OCI-LY1 (cell line): ENCODE measurements at regions not wholly inside any gene's neighbourhood (a gene's known extent, or its start where the extent isn't known, plus 50 kb on each side); places are given as distances from the start of the nearest gene placed in this dataset.

Experiments used
- H2AFZ ChIP-seq: fragments of 200-600 bp; sonication (generic), shearing (Covaris generic); 2 replicates; pipeline ENCODE4 v1.6.0; 2014; ENCODE audit warnings: antibody characterized with exemption, mild to moderate bottlenecking, low read length
- H3F3A ChIP-seq: fragments of 200-600 bp; sonication (generic), shearing (Covaris generic); 2 replicates; pipeline ENCODE4 v1.6.0; 2014; ENCODE audit warnings: mild to moderate bottlenecking, antibody characterized with exemption, low read length, moderate library complexity; ENCODE audit not compliant: insufficient read depth
- H3K27ac ChIP-seq: fragments of 200-600 bp; sonication (generic); 2 replicates; pipeline ENCODE4 v1.5.1; 2014; ENCODE audit warnings: low read length, mixed run types, mild to moderate bottlenecking, low read depth; ENCODE audit not compliant: poor library complexity, severe bottlenecking
- H3K27me3 ChIP-seq: fragments of 200-600 bp; sonication (generic); 2 replicates; pipeline ENCODE4 v1.6.0; 2014; ENCODE audit warnings: antibody characterized with exemption, mild to moderate bottlenecking, low read length, moderate library complexity; ENCODE audit not compliant: insufficient read depth
- H3K36me3 ChIP-seq: fragments of 200-600 bp; sonication (generic); 2 replicates; pipeline ENCODE4 v1.6.1; 2014; ENCODE audit warnings: mild to moderate bottlenecking, antibody characterized with exemption, low read length, moderate library complexity, mixed read lengths; ENCODE audit not compliant: insufficient read depth
- H3K4me1 ChIP-seq: fragments of 200-600 bp; sonication (generic); 2 replicates; pipeline ENCODE4 v1.5.1; 2014; ENCODE audit warnings: mild to moderate bottlenecking, low read length, moderate library complexity; ENCODE audit not compliant: insufficient read depth, severe bottlenecking
- H3K4me2 ChIP-seq: fragments of 200-600 bp; sonication (generic), shearing (Covaris generic); 2 replicates; pipeline ENCODE4 v1.6.1; 2014; ENCODE audit warnings: low read length
- H3K4me3 ChIP-seq: fragments of 200-600 bp; sonication (generic); 2 replicates; pipeline ENCODE4 v1.5.1; 2014; ENCODE audit warnings: low read length, low read depth, mild to moderate bottlenecking, mixed read lengths; ENCODE audit not compliant: poor library complexity, severe bottlenecking
- H3K79me2 ChIP-seq: fragments of 200-600 bp; shearing (Covaris generic); 2 replicates; pipeline ENCODE4 v1.6.1; 2016; ENCODE audit warnings: mixed run types, low read length, mixed read lengths; ENCODE audit not compliant: insufficient read depth
- H3K9ac ChIP-seq: fragments of 200-600 bp; sonication (generic), shearing (Covaris generic); 2 replicates; pipeline ENCODE4 v1.6.1; 2014; ENCODE audit warnings: mild to moderate bottlenecking, low read length, mixed read lengths
- H3K9me2 ChIP-seq: fragments of 200-600 bp; sonication (generic), shearing (Covaris generic); 2 replicates; pipeline ENCODE4 v1.6.1; 2014; ENCODE audit warnings: low read depth, mild to moderate bottlenecking, low read length, mixed read lengths
- H3K9me3 ChIP-seq: fragments of 200-600 bp; shearing (Covaris generic); 2 replicates; pipeline ENCODE4 v1.6.1; 2014; ENCODE audit warnings: low read length, mixed read lengths
- H4K20me1 ChIP-seq: fragments of 200-600 bp; sonication (generic), shearing (Covaris generic); 2 replicates; pipeline ENCODE4 v1.6.0; 2016; ENCODE audit warnings: mild to moderate bottlenecking, low read length; ENCODE audit not compliant: insufficient read depth
- CTCF ChIP-seq: fragments of 200-600 bp; sonication (generic), shearing (Covaris generic); IDR thresholded peaks from 2 replicates; pipeline ENCODE4 v1.5.1; 2017; ENCODE audit warnings: mild to moderate bottlenecking, antibody characterized with exemption, low read length, moderate library complexity, mixed read lengths
- EZH2 ChIP-seq: fragments of 200-600 bp; sonication (generic), shearing (Covaris generic); IDR thresholded peaks from 2 replicates; pipeline ENCODE4 v1.8.0; 2017; ENCODE audit warnings: borderline replicate concordance, mixed run types, mild to moderate bottlenecking, antibody characterized with exemption, low read length, moderate library complexity, mixed read lengths

DNA sequence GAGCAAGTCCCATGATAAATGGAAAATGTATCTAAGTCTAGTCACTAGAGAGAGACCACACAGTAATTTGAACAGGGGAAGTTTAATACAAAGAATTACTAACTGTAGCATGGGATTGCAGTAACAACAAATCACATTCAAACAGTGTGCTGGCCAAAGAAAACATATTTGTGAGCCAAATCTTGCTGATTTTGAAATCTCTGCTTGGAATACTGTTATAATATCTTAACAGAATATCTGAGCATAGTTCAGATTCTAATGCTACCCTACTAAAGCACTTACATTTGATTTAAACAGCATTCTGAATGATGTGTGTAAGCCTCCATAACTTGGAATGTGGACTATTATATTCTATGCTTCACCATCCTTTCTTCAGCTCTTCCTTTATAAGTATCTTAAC lies 270.0 kb upstream of the BRINP3 start:
- H3F3A ChIP-seq, result no peaks in the 10 kb centered on the region
- no peaks in the 10 kb centered on the region for H3K27me3 ChIP-seq
- no peaks in the 10 kb centered on the region for H3K36me3 ChIP-seq
- H3K4me2 ChIP-seq, result no peak overlapping the region
- H3K9ac ChIP-seq, result no peak overlapping the region
- no peaks in the 10 kb centered on the region for H3K79me2 ChIP-seq
- H2AFZ ChIP-seq, result no peak overlapping the region
- H3K4me3 ChIP-seq, result no peak overlapping the region
- no peaks in the 10 kb centered on the region for H3K4me1 ChIP-seq
- no peaks in the 10 kb centered on the region for H3K9me3 ChIP-seq
- H3K27ac ChIP-seq, result no peak overlapping the region
- no peaks in the 10 kb centered on the region for H3K9me2 ChIP-seq
- TF ChIP-seq CTCF (no peak), EZH2 (no peak)
- no peaks in the 10 kb centered on the region for H4K20me1 ChIP-seq

- no peak overlapping the region for H2AFZ ChIP-seq
- H3K4me3 ChIP-seq, result no peak overlapping the region
- no peak for TF ChIP-seq EZH2
- no peak for TF ChIP-seq CTCF
- H3K27me3 ChIP-seq, result no peaks in the 10 kb centered on the region
- no peaks in the 10 kb centered on the region for H3K36me3 ChIP-seq
- H3K9me3 ChIP-seq, result no peaks in the 10 kb centered on the region
- H3K4me1 ChIP-seq, result no peaks in the 10 kb centered on the region
- no peaks in the 10 kb centered on the region for H3K9me2 ChIP-seq
- H3K27ac ChIP-seq, result no peak overlapping the region
- H3K4me2 ChIP-seq, result no peak overlapping the region
- H4K20me1 ChIP-seq, result no peaks in the 10 kb centered on the region
- H3K79me2 ChIP-seq, result no peaks in the 10 kb centered on the region
- H3F3A ChIP-seq, result no peaks in the 10 kb centered on the region
- no peak overlapping the region for H3K9ac ChIP-seq
Measured at GRCh38 chr1:190752131-190752530, 274.5 kb upstream of the BRINP3 start.

DNA sequence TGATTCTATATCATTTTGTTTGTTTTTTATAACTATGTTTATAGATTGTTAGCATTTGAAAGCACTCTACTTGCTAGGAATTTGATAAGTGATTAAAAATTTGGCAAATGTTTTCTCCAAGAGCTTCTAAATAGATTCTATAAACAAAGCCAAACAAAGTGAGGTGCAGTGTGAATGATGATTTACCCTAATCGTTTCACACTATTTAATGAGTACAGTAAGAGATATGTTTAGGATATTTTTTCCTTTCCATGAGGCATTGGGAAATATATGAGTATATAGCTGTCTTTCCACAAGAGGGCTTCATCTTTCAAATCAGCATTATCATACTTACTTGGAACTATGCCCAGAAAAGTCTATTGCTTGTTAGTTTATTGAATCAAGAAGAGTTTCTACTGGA lies 277.0 kb upstream of the BRINP3 start:
- Histone ChIP-seq H3K4me2 (no peak overlapping the region), H3K4me3 (no peak overlapping the region), H4K20me1 (no peaks in the 10 kb centered on the region), H3K9ac (no peak overlapping the region), H3K27ac (no peak overlapping the region), H3K27me3 (no peaks in the 10 kb centered on the region), H3K79me2 (no peaks in the 10 kb centered on the region), H3K9me2 (no peaks in the 10 kb centered on the region), H2AFZ (no peak overlapping the region), H3F3A (no peaks in the 10 kb centered on the region), H3K36me3 (no peaks in the 10 kb centered on the region), H3K4me1 (no peaks in the 10 kb centered on the region), H3K9me3 (no peaks in the 10 kb centered on the region)
- no peak for TF ChIP-seq CTCF
- TF ChIP-seq EZH2, result no peak
